ENCODE measurements at regions not wholly inside any gene's neighbourhood (a gene's known extent, or its start where the extent isn't known, plus 50 kb on each side); places are given as distances from the start of the nearest gene placed in this dataset.

DNA sequence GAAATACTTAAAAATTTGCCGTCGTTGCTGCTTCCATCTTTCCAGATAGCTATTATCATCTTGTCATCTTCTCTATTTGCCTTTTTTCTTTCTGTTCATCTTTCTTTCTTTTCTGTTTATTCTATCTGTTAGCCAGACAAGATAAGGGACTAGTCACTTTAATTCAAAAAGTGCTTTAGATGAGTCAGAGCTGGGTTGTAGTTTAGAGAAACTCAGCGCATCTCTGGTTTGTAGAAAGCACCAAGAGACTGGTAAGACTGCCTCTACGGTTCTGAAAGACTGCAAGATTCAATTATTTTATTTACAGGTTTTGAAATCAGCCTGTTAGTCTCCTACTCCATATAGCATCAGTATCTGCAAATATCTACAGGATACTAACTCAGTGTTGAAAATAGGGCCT is 562.8 kb upstream of the RIOK2 start:
- no peak for DNase-seq

DNA sequence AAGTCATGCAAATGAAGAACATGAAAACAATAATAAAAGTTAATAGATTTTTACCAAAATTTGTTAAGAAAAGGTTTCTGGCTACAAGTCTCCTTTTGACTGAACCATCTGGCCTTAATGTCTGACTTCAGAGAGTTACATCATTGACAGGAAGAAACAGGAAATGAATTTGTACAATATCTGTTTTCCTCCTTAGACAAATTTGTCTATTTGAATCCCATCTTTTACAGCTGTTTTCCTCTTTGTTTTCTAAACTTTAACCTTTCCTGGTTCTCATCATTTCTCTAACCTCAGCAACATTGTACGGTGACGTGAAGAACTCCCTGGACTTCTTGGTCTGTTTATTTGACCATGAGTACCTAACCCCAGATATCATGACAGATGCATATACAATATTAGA is 567.5 kb upstream of the RIOK2 start:
- no peak for DNase-seq

DNA sequence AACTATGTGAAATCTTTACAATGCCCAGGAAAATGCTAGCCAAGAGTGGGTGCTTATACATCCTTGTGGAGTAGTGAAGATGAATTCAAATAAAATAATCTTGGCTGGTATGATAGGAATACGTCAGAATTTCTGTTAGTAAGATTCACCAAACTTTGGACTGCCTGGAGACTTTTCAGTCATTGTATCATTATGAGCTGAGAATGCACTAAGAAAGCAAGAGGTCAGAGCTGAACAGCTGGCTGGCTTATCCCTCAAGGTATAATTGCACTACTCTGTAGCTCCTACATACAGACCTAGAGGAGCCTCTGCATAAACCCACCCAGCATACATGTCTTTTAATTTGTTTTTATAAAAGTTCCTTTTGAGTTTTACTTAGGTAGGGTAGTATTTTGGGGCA is 568.5 kb upstream of the RIOK2 start:
- DNase-seq = no peak

DNA sequence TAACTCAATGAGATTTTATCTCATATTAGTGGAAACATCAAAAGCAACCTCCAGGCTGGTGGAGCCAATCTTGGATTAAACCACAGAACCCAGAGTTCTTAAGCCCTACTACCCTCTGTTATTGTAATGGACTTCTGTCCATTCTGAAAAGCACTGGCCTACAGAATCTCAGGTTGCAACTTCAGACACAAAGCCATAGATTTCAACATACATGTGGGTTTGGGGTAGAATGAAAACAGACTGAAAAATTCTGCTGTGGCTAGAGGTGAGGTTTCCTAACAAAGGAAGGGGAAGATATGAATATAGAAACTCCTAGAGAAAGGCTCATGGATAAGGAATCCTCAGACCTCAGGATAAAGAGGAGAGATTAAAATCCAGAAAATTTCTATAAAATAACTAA is 569.8 kb upstream of the RIOK2 start:
- no peak for DNase-seq

DNA sequence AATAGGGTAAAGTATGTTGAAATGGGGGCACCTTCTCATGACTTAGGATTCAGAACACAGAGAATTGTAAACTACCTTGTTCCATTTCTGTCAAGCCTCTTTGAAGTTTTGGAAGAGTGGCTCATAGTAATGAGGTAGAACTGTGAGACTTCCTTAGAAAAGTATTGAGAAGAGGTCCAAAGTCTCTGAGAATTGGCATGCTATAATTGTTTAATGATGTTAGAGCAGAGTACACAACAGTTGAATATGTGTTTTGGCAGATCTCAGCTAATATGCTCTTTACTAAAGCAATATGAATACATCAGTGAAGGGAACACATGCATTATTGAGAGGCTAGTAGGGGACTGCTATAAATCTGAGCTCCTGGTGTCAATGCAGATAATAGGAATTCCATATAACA is 579.4 kb upstream of the RIOK2 start:
- no peak for DNase-seq

DNA sequence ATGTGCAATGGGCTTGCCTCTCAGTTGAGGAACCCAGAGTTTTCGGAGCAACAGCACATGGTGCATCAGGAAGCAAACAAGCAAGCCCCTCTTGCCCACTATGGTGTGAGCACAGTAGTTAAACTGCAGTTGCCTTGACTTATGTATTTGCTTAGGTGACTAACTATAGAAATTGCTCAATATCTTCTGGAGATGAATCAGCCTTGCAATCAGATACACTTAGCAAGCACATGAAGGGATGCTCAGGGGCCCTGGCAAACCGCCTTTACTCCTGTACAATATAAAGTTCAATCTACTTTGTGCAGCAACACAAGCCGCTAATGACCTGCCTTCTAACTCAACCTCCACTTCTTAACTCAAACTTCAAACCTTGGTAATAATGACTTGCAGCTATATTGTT is 581.7 kb upstream of the RIOK2 start:
- peak; percentile 39 for DNase-seq

DNA sequence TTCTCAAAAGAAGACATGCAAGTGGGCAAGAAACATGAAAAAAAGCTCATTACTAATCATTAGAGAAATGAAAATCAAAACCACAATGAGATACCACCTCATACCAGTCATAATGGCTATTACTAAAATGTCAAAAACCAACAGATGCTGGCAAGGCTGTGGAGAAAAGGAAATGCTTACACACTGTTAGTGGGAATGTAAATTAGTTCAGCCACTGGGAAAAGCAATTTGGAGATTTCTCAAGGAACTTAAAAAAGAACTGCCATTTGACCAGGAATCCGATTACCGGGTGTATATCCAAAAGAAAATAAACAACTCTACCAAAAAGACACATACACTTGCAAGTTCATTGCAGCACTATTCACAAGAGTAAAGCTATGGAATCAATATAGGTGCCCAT is 595.4 kb upstream of the RIOK2 start:
- no peak for DNase-seq

DNA sequence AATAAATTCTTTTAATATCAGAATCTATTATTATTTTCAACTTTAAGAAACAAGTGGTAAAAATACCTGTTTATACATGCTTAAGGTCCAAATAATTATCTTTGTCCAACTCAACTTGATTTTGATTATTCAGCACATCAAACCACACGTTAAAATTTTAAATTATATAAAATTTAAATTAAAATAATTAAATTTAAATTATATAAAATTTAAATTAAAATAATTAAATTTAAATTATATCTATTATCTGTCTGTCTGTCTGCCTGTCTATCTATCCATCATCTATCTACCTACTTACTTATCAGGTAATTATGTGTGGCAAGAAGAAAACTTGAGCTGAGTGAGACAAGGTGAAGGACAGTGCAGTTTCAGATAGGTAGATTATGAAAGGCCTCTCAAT is 605.3 kb upstream of the RIOK2 start:
- DNase-seq = no peak

DNA sequence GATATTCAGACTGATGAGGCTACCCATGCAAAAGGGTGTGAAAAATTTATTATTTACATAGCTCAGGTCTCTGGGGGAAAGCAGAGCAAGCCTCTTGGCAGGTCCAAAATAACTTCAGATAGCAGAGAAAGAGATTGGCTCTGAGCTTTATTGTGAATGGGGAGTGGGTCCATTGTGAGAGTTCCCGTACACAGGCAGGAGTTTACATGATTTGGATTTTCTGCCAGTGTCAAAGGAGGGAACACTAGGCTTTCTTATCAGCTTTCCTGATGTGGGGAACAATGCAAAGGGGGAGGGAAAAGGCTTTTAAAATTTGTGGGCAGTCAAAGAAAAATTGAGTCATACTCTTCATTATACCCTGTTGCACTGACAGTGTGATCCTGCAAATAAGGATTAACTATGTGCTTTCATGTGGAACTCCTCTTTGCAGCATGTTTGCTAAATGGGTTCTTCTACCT is 615.0 kb upstream of the RIOK2 start:
- DNase-seq = no peak

DNA sequence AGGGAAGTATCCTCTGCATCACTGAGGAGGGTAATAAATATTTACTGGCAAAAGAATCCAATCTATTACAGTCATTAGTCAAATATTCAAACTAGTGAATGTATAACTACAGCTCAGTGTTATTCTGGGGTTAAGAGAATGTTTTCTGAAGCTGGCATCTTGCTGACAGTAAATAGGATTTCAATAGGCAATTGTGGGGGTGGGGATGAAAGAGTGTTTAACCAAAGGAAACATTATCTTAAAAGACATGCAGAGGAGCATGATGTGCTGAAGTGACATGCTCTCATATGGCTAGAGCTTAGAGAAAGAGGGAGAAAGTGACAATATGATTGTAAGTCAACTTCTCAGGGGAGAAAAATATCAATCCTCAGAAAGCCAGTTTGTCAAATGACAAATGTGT is 618.4 kb upstream of the RIOK2 start:
- no peak for DNase-seq

DNA sequence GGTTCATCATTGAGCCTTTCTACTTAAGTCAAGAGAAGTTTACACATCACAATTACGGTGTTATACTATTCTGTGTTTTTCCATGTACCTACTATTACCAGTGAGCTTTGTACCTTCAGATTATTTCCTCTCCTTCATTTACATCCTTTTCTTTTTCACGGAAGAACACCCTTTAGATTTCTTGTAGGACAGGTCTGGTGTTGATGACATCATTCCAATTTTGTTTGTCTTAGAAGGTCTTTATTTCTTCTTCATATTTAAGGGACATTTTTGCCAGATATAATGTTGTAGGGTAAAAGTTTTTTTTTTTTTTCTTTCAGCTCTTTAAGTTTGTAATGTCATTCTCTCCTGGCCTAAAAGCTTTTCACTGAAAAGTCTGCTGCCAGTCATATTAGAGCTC is 637.1 kb upstream of the RIOK2 start:
- no peak for DNase-seq

DNA sequence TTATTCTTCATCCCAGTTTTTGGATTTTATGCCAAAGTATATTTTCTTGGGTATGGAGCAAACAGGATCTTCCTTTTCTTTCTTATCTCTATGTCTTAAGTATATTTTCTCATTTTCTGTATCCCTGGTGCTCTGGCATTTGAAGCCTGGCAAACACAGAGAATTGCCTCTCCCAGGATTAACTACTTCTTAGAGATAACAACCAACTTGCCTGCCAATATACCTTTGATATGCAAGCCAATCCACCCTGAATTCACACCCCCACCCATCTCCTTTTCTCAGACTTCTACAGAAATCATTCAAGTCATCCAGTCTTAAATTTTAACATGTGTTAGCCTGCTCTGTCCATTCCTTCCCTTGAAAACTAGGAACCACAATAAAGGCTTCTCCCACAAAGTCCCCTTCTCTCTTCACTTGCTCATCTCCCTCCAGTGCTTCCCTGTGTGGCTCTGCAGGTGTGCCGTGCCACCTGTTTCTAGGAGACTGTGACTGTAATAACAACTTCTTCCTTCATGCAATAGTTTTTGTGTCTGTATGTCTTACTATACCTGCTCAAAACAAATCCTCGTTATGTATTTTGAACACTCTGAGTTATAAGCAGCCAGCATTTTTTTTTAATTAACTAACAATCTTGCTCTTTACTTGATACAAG is 649.7 kb upstream of the RIOK2 start:
- no peak for DNase-seq

DNA sequence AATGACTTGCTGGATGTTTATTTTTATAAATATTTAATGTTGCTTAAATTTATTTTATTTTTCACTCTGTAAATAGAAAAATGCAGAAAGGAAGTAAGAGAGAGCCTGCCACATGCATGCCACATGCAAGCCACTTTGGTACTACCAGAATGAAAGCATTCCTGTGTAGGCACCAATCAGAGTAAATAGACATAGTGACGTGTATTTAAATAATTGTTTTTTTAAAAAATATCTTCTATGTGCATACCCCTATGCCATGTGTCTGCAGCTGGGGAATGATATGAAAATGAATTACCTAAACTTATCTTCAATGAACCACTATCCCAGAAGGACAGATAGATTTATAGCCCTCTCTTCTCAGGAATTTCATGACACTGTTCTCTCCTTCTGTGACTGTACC is 651.5 kb upstream of the RIOK2 start:
- no peak for DNase-seq

DNA sequence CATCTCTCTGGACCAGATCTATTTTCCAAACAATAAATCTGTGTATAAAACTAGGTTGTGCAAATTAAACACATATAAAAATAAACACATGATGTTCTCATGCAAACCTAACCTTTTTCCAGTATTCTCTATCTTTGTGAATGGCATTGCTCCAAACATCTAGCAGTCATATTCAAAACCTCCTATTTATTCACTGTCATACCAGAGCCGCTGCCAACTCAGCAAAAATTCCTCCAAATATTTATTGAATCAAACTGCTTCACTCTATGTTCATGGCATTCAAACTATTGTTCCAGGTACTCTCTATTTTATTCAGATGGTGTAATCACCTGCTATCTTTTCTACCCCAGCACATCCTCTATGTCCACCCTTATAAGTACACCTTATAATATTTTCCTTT is 652.1 kb upstream of the RIOK2 start:
- DNase-seq = no peak

DNA sequence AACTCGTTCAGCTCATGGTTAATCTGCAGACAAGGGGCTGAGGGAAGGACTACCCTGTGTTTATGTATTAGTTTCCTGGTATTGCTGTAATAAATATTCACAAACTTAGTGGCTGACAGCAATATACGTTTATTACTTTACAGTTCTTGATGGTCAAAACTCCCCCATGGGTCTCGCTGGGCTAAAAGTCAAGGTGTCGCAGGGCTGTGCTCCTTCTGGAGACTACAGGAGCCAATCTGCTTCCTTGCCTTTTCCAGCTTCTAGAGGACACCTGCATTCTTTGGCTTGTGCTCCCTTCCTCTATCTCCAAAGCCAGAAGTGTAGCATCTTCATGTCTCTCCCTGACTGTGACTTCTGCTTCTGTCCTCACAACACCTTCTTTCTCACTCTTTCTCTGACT is 653.8 kb upstream of the RIOK2 start:
- no peak for DNase-seq

DNA sequence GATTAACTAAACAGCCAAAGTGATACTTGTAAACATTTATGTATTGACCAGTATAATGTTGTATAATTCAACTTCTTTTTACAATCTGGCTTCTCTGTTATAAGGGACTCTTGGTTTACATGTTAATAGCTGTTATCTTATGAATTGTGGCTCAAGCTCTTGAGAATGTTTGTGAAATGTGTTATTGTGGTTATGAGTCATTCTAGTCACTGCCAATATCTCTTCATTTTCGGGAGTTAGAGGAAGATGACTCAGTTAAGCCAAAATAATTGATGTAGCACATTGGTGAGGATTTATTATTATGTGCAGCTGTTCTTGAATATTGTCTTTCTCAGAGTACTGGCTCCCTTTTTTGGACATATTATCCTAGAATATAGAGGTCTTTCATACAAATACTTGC is 655.2 kb upstream of the RIOK2 start:
- peak; percentile 55 for DNase-seq

DNA sequence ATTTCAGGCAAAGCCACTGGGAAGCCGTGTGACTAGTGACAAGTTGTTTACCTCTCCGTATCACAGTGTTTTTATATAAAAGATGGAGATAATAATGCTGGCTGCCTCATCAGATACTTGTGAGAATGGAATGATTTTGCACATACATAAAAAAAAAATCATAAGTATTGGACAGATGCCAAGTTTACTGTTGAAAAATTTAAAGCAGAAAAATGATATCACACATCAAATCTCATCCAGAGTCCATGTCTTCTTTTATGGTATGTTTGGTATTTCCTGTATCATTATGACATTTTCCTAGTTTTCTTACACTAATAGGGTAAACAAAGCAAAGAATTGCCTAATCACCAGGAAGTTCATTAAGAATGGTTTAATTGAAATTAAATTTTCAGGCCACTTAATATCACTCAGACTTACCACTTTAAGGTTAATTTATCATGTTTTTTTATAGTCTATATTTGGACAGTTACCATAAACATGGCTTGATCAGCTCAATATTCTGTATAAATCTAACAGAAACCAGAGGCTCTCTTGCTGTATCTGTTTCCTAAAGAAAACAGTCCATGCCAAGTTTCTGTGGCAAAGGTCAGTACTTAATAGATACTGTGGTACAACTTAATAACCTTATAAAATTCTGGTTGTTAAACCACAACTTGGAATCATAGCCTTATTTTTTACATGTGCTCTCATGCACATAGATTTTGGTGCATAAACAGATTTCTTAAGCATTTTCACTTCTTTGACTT is 656.5 kb upstream of the RIOK2 start:
- DNase-seq = no peak

DNA sequence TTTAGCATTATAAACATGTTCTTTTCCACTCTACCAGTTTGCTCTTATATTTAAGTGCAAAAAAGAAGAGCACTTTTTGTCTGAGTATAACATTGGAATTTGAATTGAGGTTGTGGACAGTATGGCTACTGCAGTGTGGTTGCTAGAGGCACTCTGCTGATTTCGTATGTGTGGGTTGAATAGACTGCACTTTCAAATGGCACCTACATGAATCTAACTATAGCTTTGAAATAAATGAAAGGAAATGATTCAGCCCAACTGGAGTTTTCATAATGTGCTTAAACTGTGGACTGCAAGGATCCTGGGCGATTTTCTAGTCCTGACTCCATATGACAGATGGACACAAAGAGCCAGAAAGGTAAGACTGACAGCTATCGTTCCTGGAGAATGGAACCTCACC is 657.6 kb upstream of the RIOK2 start:
- no peak for DNase-seq

DNA sequence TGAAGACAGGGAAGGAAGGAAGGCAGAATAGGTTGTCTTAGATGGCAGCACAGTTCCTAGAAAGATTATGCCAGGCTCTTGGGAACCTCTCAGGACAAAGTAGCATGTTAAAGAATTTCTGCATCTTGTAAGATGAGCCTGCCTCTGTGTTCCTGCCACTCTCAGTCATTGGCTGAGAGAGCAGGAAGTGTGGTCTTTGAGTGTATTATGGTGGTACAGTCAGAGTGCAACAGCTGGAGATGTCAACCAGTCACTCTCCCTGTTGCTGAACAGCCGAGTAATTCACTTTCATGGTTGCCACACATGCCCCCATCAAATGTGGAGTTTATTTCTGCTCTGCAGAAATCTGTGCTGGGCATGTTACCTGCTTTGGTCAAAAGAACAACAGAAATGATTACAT is 659.6 kb upstream of the RIOK2 start:
- DNase-seq = no peak

DNA sequence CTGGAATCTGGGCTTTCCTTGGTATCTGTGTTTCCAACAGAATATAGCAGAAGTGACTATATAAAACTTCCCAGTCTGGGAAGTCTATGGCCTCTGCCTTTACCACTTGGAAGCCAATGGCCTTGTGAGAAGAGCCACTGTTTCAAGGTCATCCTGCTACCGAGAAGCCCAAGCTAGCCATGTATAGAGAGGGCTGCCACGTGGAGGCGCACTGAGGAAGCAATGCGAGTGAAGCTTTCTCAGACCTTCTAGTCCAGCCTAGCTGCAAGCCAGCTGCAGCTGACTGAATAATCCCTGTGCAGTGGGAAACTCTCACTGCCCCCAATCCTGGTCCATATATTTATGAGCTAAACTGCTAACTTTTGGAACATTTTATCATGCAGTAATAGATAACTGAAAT is 661.8 kb upstream of the RIOK2 start:
- no peak for DNase-seq

DNA sequence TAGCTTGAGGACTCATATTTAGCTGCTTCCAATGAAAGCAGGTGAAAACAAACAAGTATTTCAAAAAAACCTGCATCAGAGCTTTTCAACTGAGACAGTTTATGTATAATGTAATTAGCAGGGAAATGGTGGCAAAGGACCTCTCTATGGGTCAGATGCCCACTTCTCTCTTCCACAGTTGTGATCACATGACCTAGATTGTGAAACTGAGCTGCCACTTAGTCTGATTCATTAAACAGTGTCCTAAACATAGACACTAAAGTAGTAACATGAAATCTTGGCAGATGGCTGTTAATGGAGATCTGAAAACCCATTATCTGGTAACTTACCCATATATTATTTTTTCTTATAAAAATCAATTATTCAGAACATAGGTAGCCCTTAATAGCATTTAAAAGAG is 663.6 kb upstream of the RIOK2 start:
- DNase-seq = no peak

DNA sequence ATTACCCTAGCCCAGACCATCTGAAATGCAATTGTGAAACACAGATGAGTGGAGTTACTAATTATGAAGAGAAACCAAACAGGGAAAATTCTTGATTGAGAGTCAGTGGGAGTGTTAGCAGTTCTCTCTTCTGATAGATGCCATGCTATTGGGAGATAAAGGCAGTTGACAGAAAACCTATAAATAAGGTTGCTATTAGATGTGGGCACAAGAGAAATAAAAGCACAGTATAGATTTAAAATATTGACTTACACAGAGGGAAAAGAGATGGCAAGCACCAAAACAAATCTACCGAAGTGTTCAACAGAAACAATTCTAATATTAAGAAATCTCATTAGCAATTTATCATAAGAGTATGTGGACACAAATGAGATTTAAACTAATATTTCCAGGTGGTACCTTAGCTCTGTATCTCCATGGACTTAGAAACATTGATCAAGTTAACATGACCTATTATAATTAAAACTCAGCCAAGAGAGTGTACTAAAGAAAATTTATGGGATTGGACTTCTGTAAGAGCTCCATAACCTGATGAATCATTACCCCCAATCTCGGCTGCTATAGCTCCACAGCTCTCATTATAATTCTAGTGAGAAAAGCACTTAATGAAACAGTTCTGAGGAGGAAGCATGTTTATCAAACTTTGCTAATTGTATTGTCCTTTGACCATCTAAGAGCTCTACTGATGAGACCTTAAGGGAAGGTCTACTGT is 665.0 kb upstream of the RIOK2 start:
- no peak for DNase-seq

DNA sequence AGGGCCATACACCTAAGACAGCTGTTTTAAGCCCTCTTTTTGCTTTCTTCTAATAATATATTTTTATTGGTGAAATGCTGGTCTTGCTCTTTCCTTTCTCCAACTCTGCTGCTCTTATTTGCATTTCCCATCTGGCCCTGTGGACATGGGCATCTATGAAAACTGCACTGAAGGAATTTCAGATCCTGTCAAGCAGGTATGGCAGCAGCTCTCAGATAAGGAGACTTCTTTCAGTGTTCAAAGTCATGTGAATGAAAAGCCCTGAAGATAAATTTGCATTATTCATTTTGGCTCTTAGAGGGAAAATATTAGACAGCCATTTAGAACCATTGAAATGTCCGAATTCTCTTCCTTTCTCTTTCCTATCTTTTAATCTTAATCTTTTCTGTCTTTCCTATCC is 668.0 kb upstream of the RIOK2 start:
- no peak for DNase-seq

All from SIG-M5 (cell line).